ENCODE measurements at regions not wholly inside any gene's neighbourhood (a gene's known extent, or its start where the extent isn't known, plus 50 kb on each side); places are given as distances from the start of the nearest gene placed in this dataset.

- DNase-seq (ENCODE audit: low read depth in 2 of 2) = no peak
Measured at GRCh38 chr3:193754719-193755118, 161.7 kb downstream of the OPA1 start.

- DNase-seq (ENCODE audit: low read depth in 2 of 2) = no peak
Measured at GRCh38 chr3:193756536-193756935, 163.5 kb downstream of the OPA1 start.

DNA sequence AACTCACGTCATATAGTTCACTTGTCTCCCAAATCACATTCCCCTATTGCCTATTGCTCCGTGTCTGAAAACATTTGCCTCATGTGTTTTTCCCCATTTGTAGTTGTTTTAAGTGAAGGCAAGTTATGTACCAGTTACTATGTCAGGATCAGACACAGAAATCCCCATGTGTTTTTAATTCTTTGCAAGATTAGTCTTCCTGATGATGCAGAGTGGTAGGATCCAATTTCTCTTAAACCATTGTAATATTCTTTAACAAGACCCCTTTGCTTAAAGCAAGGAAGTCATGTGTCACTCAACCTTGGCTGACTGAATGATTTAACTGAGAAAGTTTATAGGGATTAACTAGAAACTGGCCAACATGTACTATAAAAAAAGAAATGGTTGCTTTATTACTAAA is 164.4 kb downstream of the OPA1 start:
- no peak for DNase-seq (ENCODE audit: low read depth in 2 of 2)

GRCh38 chr3:193761969-193762368 is 169.0 kb downstream of the OPA1 start:
- DNase-seq (ENCODE audit: low read depth in 2 of 2) = no peak

DNA sequence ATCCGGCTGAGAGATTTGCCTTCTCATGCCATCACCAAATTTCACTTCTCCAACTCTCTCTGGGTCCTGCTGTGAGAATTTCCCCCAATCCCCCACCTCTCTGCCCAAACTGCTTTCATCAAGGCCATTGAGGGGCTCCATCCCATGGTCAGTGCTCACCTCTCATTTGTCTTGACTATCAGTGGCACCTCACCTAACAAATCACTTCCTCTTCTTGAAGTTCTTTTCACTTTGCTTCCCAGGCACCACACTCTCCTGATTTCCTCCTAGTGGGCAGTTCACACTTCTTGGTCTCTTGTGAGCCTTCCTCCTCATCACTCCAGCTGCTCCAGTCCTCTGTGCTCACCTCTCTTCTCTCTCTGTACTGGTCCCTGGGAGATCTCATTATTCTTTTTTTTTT is 169.6 kb downstream of the OPA1 start:
- no peak for DNase-seq (ENCODE audit: low read depth in 2 of 2)

- no peak for DNase-seq (ENCODE audit: low read depth in 2 of 2)
Measured at GRCh38 chr3:193764959-193765358, 172.0 kb downstream of the OPA1 start.

- no peak for DNase-seq (ENCODE audit: low read depth in 2 of 2)
Measured at GRCh38 chr3:193767353-193768069, 174.5 kb downstream of the OPA1 start.

GRCh38 chr3:193768070-193768394 is 175.0 kb downstream of the OPA1 start:
- no peak for DNase-seq (ENCODE audit: low read depth in 2 of 2)

GRCh38 chr3:193769437-193769836 is 176.4 kb downstream of the OPA1 start:
- DNase-seq (ENCODE audit: low read depth in 2 of 2) = no peak

- DNase-seq (ENCODE audit: low read depth in 2 of 2) = no peak
Measured at GRCh38 chr3:193771011-193771652, 178.1 kb downstream of the OPA1 start.

GRCh38 chr3:193771653-193772421 is 178.8 kb downstream of the OPA1 start:
- DNase-seq (ENCODE audit: low read depth in 2 of 2) = no peak

DNA sequence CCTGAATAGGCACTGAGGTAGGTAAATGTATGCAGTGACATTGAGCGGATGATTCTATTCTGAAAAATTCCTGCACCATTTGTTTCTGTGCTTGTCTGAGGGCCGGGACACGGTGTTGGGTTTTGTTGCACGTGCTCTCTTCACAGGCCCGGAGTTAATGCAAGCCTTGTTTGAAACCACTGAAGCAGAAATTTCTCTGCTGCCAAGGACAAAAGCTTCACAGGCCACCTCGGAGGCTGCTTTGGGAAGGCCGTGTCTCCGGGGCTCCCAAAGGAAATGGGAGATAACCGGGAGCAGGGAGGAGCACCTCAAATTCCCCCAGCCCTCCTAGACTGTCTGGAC is 179.4 kb downstream of the OPA1 start:
- DNase-seq (ENCODE audit: low read depth in 2 of 2) = no peak

DNA sequence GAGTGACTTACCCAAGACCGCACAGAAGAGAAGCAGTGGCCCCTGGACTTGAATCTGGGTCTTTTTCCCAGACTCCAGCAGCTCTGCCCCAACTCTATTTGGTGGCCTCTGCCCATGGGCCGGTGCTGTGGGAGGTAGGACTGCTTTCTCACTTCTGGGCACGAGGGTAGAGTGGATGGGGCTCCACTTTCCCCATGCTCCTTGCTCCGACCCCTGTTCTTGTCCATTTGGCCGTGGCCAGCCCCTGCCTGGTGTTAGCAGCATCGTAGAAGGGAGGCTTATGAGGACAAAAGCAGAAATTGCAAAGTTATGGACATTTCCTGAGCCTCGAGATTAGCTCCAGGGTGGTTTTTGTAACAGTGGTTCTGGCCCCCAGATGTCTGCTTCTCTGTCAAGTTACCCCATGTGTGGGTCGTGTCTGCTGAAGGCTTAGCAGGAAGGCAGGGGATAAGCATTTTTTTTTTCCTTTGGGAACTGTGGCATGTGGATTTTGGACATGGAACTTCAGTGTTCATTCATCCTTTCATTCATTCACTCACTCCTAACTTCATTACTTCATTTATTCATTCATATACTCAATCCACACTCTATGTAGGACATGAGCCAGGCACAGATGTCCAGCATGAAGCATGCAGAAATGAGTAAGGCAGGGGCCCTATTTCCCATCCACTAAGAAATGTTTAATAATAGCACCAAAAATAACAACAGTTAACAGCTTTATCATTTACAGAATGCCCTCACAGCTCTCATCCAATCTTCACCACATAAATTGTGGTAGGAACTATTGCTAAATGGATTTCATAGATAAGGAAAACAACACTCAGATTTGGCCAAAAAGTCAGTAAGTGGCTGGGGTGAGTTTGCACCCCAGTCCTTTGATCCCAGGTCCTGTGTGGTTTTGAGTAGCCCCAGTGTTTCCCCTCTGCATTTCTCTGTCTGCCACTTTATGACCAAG is 180.5 kb downstream of the OPA1 start:
- no peak for DNase-seq (ENCODE audit: low read depth in 2 of 2)

- DNase-seq (ENCODE audit: low read depth in 2 of 2) = no peak
Measured at GRCh38 chr3:193774272-193774915, 181.4 kb downstream of the OPA1 start.

DNA sequence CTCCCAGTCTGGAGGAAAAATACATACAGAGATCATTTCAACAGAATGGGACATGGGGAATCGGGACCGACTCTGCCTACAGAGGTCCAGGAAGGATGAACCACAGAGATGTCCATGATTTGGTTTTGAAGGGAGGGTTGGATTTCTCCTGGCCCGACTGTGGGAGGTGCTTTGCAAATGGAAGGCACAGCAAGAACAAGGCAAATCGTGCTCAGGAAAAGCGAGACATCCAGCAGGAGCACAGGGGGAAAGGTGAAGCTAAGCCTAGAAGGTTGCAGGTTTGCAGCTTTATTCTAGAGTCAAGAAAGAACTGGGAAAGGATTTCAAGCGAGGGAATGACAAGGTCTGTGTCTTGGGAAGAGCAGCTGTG is 181.9 kb downstream of the OPA1 start:
- DNase-seq (ENCODE audit: low read depth in 2 of 2) = no peak

DNA sequence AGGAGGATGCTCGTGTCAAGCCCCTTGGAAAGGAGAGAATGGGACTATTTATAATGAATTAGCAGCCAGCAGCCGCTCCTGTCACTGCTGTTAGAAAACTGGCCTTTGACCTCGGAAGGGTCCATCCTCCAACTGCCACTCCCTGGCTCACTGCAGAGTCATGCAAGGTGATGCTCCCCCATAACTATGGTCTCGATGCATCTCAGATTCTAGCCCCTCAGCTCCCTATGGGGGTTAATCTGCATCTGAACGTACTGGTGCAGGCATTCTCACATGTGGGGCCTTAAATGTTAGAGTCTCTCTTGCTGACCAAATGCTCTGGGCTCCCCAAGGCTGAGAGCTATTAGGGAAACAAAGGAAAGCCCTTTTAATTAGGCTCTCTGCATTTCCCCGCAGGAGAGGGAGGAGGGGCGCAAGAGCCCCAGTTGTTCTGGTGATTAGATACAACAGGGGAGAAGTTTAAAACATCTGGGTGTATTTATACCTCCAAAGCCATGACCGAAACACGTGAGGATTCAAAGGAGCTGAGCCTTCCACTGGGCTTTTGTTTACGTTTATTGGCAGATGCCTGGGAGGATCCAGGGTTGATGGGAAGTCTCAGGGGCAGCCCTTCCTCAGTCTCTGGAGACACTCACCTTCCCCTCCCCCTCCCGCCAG is 182.5 kb downstream of the OPA1 start:
- DNase-seq (ENCODE audit: low read depth in 2 of 2) = no peak

- no peak for DNase-seq (ENCODE audit: low read depth in 2 of 2)
Measured at GRCh38 chr3:193776626-193777358, 183.8 kb downstream of the OPA1 start.

GRCh38 chr3:193777524-193777923 is 184.5 kb downstream of the OPA1 start:
- DNase-seq (ENCODE audit: low read depth in 2 of 2) = no peak

DNA sequence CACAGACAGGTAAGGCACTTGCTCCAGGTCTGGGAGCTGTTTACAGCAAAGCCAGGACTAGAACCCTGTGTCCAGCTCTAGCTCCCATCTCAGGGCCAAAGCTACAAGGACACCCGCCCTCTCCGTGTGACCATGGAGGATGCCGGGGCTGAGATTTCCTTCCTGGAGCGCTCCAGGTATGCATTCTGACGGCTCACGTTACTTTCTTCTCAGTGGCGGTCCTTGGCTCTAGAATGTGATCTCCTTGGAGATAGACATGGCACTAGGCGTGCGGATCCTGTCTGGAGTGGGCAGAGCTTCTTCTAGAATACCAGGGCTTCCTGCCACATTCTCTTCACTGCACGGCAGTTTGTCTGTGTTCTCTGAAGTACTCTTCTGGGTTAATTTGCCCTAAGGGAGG is 185.7 kb downstream of the OPA1 start:
- DNase-seq (ENCODE audit: low read depth in 2 of 2) = no peak

GRCh38 chr3:193779933-193780332 is 186.9 kb downstream of the OPA1 start:
- no peak for DNase-seq (ENCODE audit: low read depth in 2 of 2)
